HG03175 (cell line): ENCODE measurements at regions not wholly inside any gene's neighbourhood (a gene's known extent, or its start where the extent isn't known, plus 50 kb on each side); places are given as distances from the start of the nearest gene placed in this dataset.

ENCODE experiments used
- ATAC-seq: cut with Tn5 transposase; IDR thresholded peaks from one replicate; pipeline ENCODE4 v1.9.1; 2021; ENCODE audit warnings: mild to moderate bottlenecking, moderate library complexity; ENCODE audit not compliant: unreplicated experiment

GRCh38 chr4:107253579-107254068, 217.5 kb upstream of the DKK2 start:
- no peak for ATAC-seq

- ATAC-seq: no peak
Observed at GRCh38 chr4:107253090-107253489, 217.0 kb upstream of the DKK2 start.

GRCh38 chr4:107252571-107252970, 216.5 kb upstream of the DKK2 start:
- ATAC-seq: no peak

- no peak for ATAC-seq
Observed at GRCh38 chr4:107248571-107248970, 212.5 kb upstream of the DKK2 start.

GRCh38 chr4:107247738-107248137, 211.6 kb upstream of the DKK2 start:
- no peak for ATAC-seq

GRCh38 chr4:107246761-107247160, 210.6 kb upstream of the DKK2 start:
- ATAC-seq: no peak

GRCh38 chr4:107243141-107243781, 207.1 kb upstream of the DKK2 start:
- ATAC-seq: no peak

GRCh38 chr4:107220976-107221375, 184.9 kb upstream of the DKK2 start:
- ATAC-seq: no peak

- no peak for ATAC-seq
Observed at GRCh38 chr4:107219681-107220080, 183.6 kb upstream of the DKK2 start.

- no peak for ATAC-seq
Observed at GRCh38 chr4:107216379-107216778, 180.3 kb upstream of the DKK2 start.

GRCh38 chr4:107215222-107215621, 179.1 kb upstream of the DKK2 start:
- no peak for ATAC-seq

GRCh38 chr4:107213880-107214279, 177.8 kb upstream of the DKK2 start:
- ATAC-seq: no peak

- no peak for ATAC-seq
Observed at GRCh38 chr4:107213410-107213809, 177.3 kb upstream of the DKK2 start.

- ATAC-seq: no peak
Observed at GRCh38 chr4:107212565-107212964, 176.5 kb upstream of the DKK2 start.

- ATAC-seq: no peak
Observed at GRCh38 chr4:107210450-107211239, 174.5 kb upstream of the DKK2 start.

- ATAC-seq: no peak
Observed at GRCh38 chr4:107203733-107204132, 167.6 kb upstream of the DKK2 start.

GRCh38 chr4:107202744-107203143, 166.6 kb upstream of the DKK2 start:
- ATAC-seq: no peak

GRCh38 chr4:107197121-107197520, 161.0 kb upstream of the DKK2 start:
- no peak for ATAC-seq

- no peak for ATAC-seq
Observed at GRCh38 chr4:107196312-107196711, 160.2 kb upstream of the DKK2 start.

GRCh38 chr4:107194005-107194404, 157.9 kb upstream of the DKK2 start:
- ATAC-seq: no peak

GRCh38 chr4:107192601-107193000, 156.5 kb upstream of the DKK2 start:
- no peak for ATAC-seq

- ATAC-seq: no peak
Observed at GRCh38 chr4:107187091-107187490, 151.0 kb upstream of the DKK2 start.
